ENCODE measurements at regions not wholly inside any gene's neighbourhood (a gene's known extent, or its start where the extent isn't known, plus 50 kb on each side); places are given as distances from the start of the nearest gene placed in this dataset.

GRCh38 chr5:148928141-148928540 lies 101.7 kb downstream of the ADRB2 start:
- no peak for TF ChIP-seq CTCF (IDR thresholded peaks at IDR 0.05; ENCODE audit: partially characterized antibody, unreplicated experiment)
- H3K4me3 Mint-ChIP-seq (ENCODE audit: unreplicated experiment), result no peak overlapping the region
- H3K36me3 Mint-ChIP-seq (ENCODE audit: unreplicated experiment), result no peaks in the 10 kb centered on the region
- no peaks in the 10 kb centered on the region for H3K4me1 Mint-ChIP-seq (ENCODE audit: low read depth, unreplicated experiment)
- no peak overlapping the region for H3K27ac Mint-ChIP-seq (ENCODE audit: unreplicated experiment)
- H3K9me3 Mint-ChIP-seq (ENCODE audit: unreplicated experiment), result peaks cover 2% of the 10 kb centered on the region
- DNase-seq, result no peak
- no peaks in the 10 kb centered on the region for H3K27me3 Mint-ChIP-seq (ENCODE audit: unreplicated experiment)

GRCh38 chr5:148931453-148932057 lies 105.1 kb downstream of the ADRB2 start:
- Mint-ChIP-seq H3K9me3 (ENCODE audit: unreplicated experiment) (no peaks in the 10 kb centered on the region), H3K4me3 (ENCODE audit: unreplicated experiment) (no peak overlapping the region), H3K36me3 (ENCODE audit: unreplicated experiment) (no peaks in the 10 kb centered on the region), H3K4me1 (ENCODE audit: low read depth, unreplicated experiment) (no peaks in the 10 kb centered on the region), H3K27ac (ENCODE audit: unreplicated experiment) (no peak overlapping the region), H3K27me3 (ENCODE audit: unreplicated experiment) (no peaks in the 10 kb centered on the region)
- no peak for DNase-seq
- no peak for TF ChIP-seq CTCF (IDR thresholded peaks at IDR 0.05; ENCODE audit: partially characterized antibody, unreplicated experiment)

- Mint-ChIP-seq H3K27me3 (ENCODE audit: unreplicated experiment) (no peaks in the 10 kb centered on the region), H3K9me3 (ENCODE audit: unreplicated experiment) (no peaks in the 10 kb centered on the region), H3K4me1 (ENCODE audit: low read depth, unreplicated experiment) (no peaks in the 10 kb centered on the region), H3K36me3 (ENCODE audit: unreplicated experiment) (no peaks in the 10 kb centered on the region), H3K27ac (ENCODE audit: unreplicated experiment) (no peak overlapping the region), H3K4me3 (ENCODE audit: unreplicated experiment) (no peak overlapping the region)
- DNase-seq, result no peak
- TF ChIP-seq CTCF (IDR thresholded peaks at IDR 0.05; ENCODE audit: partially characterized antibody, unreplicated experiment), result no peak
Measured at GRCh38 chr5:148932355-148932935, 106.0 kb downstream of the ADRB2 start.

GRCh38 chr5:148933903-148934432 lies 107.6 kb downstream of the ADRB2 start:
- no peaks in the 10 kb centered on the region for H3K4me1 Mint-ChIP-seq (ENCODE audit: low read depth, unreplicated experiment)
- no peaks in the 10 kb centered on the region for H3K9me3 Mint-ChIP-seq (ENCODE audit: unreplicated experiment)
- DNase-seq, result no peak
- peaks cover 2% of the 10 kb centered on the region for H3K27me3 Mint-ChIP-seq (ENCODE audit: unreplicated experiment)
- TF ChIP-seq CTCF (IDR thresholded peaks at IDR 0.05; ENCODE audit: partially characterized antibody, unreplicated experiment), result no peak
- no peak overlapping the region for H3K27ac Mint-ChIP-seq (ENCODE audit: unreplicated experiment)
- H3K4me3 Mint-ChIP-seq (ENCODE audit: unreplicated experiment), result no peak overlapping the region
- H3K36me3 Mint-ChIP-seq (ENCODE audit: unreplicated experiment), result no peaks in the 10 kb centered on the region

- TF ChIP-seq CTCF (IDR thresholded peaks at IDR 0.05; ENCODE audit: partially characterized antibody, unreplicated experiment), result no peak
- Mint-ChIP-seq H3K27me3 (ENCODE audit: unreplicated experiment) (peaks cover 2% of the 10 kb centered on the region), H3K27ac (ENCODE audit: unreplicated experiment) (no peak overlapping the region), H3K4me3 (ENCODE audit: unreplicated experiment) (no peak overlapping the region), H3K4me1 (ENCODE audit: low read depth, unreplicated experiment) (no peaks in the 10 kb centered on the region), H3K9me3 (ENCODE audit: unreplicated experiment) (no peaks in the 10 kb centered on the region), H3K36me3 (ENCODE audit: unreplicated experiment) (no peaks in the 10 kb centered on the region)
- no peak for DNase-seq
Measured at GRCh38 chr5:148934895-148935400, 108.5 kb downstream of the ADRB2 start.
